ENCODE measurements at regions not wholly inside any gene's neighbourhood (a gene's known extent, or its start where the extent isn't known, plus 50 kb on each side); places are given as distances from the start of the nearest gene placed in this dataset.

GRCh38 chr20:11124849-11125505, 451.2 kb upstream of the JAG1 start:
- no peak for DNase-seq (ENCODE audit: extremely low read depth in 1 of 11, low read depth in 9 of 11, low spot score in 4 of 11)

DNA sequence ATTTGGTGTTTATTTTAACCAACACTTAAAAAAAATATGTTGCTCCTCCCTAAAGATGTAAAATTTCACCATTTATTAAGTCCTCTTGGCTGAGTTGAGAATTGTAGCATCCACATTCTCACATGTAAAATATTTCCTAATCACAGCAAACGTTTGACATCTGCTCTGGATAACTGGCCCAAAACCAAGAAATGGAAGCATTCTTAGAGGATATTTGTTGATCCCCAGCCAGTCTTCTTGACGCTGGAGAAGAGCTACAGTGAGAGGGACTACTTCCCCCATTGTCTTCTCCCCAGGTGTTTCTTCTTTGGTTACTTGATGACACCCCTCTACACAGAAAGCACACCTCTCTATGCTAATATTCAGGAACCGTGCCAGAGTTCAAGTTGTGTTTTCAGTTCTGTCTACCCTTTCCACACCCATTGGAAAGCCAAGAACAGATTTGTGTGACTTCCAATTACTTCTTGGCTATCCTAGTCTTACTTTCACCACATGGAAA, 454.5 kb upstream of the JAG1 start:
- no peak for DNase-seq (ENCODE audit: extremely low read depth in 1 of 11, low read depth in 9 of 11, low spot score in 4 of 11)

DNA sequence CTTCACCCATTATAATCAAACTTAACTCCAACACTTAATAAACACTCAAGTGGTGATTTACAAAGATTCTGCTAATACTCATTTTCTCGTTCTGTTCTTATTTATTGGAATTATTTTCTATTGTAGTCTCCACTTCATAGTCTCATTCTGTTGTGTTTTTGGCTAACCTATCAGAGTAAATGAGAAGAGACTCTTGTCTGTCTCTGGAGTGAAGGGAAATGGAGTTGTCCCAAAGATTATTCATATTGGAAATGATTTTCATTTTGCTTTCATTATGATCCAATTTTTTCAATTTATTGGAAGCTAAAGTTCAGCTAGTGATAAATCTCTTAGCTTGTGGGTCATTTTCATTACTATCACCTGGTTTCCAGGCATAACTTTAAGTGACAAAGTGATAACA, 454.9 kb upstream of the JAG1 start:
- DNase-seq (ENCODE audit: extremely low read depth in 1 of 11, low read depth in 9 of 11, low spot score in 4 of 11), result no peak

DNA sequence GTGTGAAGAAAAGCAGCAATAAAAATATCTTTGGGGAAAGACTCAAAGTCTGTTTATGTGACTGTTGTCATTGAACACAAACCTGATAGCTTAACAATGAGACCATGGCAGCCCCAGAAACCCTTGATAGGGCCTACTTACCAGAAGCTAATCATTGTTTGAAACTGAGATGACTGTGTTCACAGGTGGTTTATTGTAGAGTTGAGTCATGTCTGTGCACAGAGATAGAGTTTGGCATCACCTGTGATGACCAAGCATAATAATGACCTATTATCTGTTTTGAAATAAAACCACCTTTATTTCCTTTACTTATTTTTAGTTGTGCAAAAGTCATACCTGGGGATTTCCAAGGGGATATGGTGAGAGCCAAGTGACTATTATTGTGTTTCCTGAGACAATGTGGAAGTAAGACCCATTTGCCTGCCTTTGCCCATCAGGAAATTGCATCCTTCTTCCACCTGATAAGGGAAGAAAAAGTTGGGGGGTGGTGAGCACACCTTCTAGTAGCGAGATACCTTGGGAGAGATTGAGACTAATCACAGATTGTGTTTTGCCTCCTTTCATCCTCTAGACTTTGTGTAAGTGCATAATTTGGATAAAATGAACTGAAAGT, 456.9 kb upstream of the JAG1 start:
- no peak for DNase-seq (ENCODE audit: extremely low read depth in 1 of 11, low read depth in 9 of 11, low spot score in 4 of 11)

DNA sequence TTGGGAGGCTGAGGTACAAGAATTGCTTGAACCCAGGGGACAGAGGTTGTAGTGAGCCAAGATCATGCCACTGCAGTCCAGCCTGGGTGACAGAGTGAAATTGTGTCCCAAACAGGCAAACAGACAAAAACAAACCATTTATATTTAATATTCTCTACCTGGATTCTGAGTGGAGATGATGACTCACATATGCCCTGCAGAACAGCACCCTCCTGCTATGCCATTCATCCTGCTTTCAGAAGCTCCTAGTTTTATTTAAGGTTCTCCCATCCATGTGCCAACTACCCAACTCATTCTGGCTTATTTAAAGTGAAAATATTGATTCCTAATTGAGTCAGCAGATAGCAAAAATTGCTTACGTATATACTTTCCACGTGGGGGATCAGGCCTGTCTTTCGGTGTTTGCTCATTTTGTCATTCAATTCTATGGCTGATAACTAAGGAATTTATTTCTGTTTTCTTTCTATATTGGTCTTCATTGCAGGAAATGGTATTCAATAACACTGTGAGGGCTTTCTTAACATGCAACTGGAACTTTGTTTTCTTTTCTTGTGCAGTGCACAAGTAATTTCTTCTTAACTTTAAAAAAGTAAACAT, 459.1 kb upstream of the JAG1 start:
- no peak for DNase-seq (ENCODE audit: extremely low read depth in 1 of 11, low read depth in 9 of 11, low spot score in 4 of 11)

DNA sequence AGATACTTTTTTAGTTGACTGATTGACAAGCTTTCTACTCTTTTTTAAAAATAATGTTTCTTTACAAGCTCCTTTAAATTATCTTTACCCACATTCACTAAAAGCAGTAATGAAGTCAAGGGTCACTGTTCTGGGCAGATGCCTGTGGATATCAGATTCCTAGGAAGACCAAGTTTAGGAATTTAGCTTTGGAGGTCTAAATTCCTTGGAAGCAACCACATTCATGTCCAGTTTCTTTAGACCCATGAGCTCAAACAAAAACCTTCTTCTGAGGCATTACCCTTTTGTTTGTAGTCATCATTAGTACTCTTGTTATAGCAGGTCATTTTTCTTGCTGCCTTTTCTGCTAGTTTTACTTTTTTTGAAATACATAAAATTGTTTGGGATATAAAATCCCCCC, 462.9 kb upstream of the JAG1 start:
- DNase-seq (ENCODE audit: extremely low read depth in 1 of 11, low read depth in 9 of 11, low spot score in 4 of 11), result peak in 2 of 11 donors; percentile 5 to 16

GRCh38 chr20:11137688-11138087, 463.9 kb upstream of the JAG1 start:
- DNase-seq (ENCODE audit: extremely low read depth in 1 of 11, low read depth in 9 of 11, low spot score in 4 of 11), result no peak

DNA sequence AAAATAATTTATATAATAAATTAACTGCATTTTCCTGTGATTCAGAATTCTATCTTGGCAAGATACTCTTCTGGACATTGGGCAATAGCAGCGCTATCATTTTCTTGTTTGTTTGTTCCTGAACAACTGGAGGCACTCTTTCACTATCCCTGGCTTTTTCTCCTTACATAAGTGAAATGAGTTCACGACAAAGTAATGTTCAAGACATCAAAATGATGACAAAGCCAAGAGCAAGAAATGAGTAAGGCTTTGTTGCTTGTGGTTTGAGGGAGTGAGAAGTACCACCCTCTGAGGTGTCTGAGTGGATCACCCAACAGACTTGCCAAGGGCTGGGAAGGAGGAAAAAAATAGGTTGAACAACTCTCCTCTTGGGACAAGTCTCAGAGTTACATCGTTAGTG, 466.6 kb upstream of the JAG1 start:
- no peak for DNase-seq (ENCODE audit: extremely low read depth in 1 of 11, low read depth in 9 of 11, low spot score in 4 of 11)

DNA sequence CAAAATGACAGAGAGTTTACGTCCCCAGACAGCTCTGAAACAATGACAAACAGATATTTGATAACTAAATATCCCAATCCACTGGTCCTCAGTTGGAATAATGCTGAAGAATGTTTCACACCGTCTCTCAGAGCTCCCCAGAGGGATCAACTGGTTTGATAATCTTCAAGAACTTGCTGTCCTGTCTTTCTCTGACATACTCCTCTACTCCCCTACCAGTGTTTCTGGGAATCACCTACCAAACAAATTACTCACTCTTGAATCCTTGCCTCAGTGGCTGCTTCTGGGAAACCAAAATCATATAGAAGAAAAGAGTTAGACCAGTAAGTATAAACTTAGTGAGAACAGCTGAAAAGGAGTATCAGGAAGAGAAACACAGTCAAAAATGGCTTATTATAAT, 469.7 kb upstream of the JAG1 start:
- no peak for DNase-seq (ENCODE audit: extremely low read depth in 1 of 11, low read depth in 9 of 11, low spot score in 4 of 11)

- DNase-seq (ENCODE audit: extremely low read depth in 1 of 11, low read depth in 9 of 11, low spot score in 4 of 11), result no peak
Measured at GRCh38 chr20:11144114-11144950, 470.5 kb upstream of the JAG1 start.

DNA sequence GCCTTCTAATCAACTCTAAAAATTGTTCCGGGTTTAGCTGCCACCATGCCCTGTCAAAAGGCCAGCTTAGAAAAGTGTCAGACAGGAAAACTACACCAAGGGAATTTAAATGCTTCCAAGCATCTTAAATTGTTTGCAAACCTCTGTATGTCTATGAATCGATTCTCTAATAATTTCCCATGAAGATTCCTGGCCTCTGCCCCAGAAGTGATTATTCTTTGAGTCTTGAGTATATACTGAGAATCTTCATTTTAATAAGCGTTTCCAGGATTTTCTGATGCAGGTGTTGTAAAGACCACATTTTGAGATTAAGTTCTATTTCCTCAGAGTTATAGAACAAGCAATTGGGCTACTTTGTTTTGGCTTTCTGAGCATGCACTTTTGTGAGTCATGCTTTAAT, 471.8 kb upstream of the JAG1 start:
- DNase-seq (ENCODE audit: extremely low read depth in 1 of 11, low read depth in 9 of 11, low spot score in 4 of 11), result no peak

GRCh38 chr20:11153819-11154218, 480.0 kb upstream of the JAG1 start:
- no peak for DNase-seq (ENCODE audit: extremely low read depth in 1 of 11, low read depth in 9 of 11, low spot score in 4 of 11)

DNA sequence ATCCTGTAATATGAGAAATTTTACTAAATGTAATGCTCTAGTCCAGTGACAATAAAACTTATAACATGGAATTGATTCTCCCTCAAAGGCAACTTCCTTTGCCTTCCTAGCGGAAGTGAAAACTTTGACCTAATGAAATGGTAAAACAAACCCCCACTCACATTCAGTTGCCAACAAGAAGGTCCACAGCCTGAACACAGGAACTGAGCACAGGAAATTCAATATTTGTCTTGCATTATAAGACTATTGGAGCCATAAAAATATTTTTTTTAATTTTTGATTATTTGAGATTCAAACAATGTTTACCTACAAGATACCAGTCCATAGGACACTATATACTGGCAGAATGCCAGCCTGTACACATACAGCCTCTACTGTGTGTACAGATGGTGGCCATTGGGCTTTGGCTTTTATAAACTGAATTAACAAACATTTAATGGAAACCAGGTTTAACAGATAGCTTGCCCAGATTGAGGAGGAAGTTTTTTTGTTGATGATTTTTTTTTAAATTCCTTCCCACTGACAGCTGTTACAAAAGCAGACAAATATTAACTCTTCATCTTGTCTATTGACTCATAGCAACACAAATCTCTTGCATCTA, 481.5 kb upstream of the JAG1 start:
- no peak for DNase-seq (ENCODE audit: extremely low read depth in 1 of 11, low read depth in 9 of 11, low spot score in 4 of 11)

- DNase-seq (ENCODE audit: extremely low read depth in 1 of 11, low read depth in 9 of 11, low spot score in 4 of 11), result no peak
Measured at GRCh38 chr20:11156922-11157321, 483.1 kb upstream of the JAG1 start.

DNA sequence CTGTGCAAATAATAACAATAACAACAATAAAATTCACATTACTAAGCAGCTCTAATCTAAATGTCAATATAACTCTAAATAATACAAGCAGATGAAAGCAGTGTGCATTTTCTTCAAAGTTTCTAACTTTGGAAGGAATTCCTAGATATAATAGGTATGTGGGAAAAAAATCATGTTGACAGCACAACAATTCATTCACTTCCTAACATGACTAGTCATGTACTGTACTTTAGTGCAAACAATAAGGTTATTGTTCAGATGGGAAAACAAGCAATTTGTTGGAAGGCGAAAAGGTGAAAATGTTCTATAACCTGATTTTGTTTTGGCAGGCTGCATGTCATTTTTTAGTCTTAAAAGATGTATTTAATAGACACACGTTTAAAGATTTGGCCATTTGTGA, 484.3 kb upstream of the JAG1 start:
- no peak for DNase-seq (ENCODE audit: extremely low read depth in 1 of 11, low read depth in 9 of 11, low spot score in 4 of 11)

GRCh38 chr20:11158589-11158988, 484.8 kb upstream of the JAG1 start:
- DNase-seq (ENCODE audit: extremely low read depth in 1 of 11, low read depth in 9 of 11, low spot score in 4 of 11), result no peak

DNA sequence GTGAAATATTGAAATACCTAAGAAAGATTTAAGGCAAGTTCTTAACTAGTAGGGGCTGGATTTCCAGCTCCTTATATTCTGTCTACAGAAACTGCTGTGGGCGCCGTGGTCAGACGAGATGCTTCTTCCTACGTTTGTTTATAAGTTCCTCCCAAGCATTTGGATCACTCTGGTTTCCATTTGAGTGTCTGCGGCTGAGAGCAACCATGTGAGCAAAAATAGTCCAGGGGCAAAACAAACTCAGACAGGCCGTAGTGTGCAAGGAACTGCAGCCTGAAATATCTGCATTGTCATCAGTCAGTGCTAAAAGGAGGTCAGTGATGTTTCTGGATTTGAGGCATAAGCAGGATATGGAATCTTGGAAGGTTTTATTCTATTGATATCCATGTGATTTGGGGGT, 485.9 kb upstream of the JAG1 start:
- DNase-seq (ENCODE audit: extremely low read depth in 1 of 11, low read depth in 9 of 11, low spot score in 4 of 11), result peak in 2 of 11 donors; percentile 15 to 25

- DNase-seq (ENCODE audit: extremely low read depth in 1 of 11, low read depth in 9 of 11, low spot score in 4 of 11), result no peak
Measured at GRCh38 chr20:11162026-11162775, 488.4 kb upstream of the JAG1 start.

GRCh38 chr20:11165789-11166188, 492.0 kb upstream of the JAG1 start:
- no peak for DNase-seq (ENCODE audit: extremely low read depth in 1 of 11, low read depth in 9 of 11, low spot score in 4 of 11)

Measured in renal cortex interstitium (tissue), 11 donors.